Body of pancreas (tissue), 4 donors: ENCODE measurements at regions not wholly inside any gene's neighbourhood (a gene's known extent, or its start where the extent isn't known, plus 50 kb on each side); places are given as distances from the start of the nearest gene placed in this dataset.

Source experiments
- ATAC-seq: fragments of 150-250 bp; one replicate; pipeline ENCODE4 v1.9.1; 2016
- DNase-seq, 4 donors: peaks; one replicate each; pipeline ENCODE4 v3.0.0-alpha.2; 2019
- H3K27ac ChIP-seq, 4 donors: fragments of 200-600 bp; sonication (generic); 1 replicate in 3 of 4; 2 replicates in 1 of 4; pipeline versions ENCODE4 v1.5.1 to v1.6.1; 2016 to 2019; ENCODE audit warnings: mild to moderate bottlenecking in 1 of 4, mixed read lengths in 1 of 4, moderate library complexity in 1 of 4
- H3K27me3 ChIP-seq, 2 donors: fragments of 200-600 bp; sonication (generic); one replicate each; pipeline ENCODE4 v1.6.0; 2016; ENCODE audit warnings: mild to moderate bottlenecking in 1 of 2
- H3K36me3 ChIP-seq, 2 donors: fragments of 200-600 bp; sonication (generic); replicated peaks in 1 of 2; 2 replicates each; pipeline ENCODE4 v1.5.1; 2016; ENCODE audit warnings: low read depth in 2 of 2; ENCODE audit not compliant: insufficient read depth in 1 of 2
- H3K4me1 ChIP-seq: fragments of 200-600 bp; sonication (generic); one replicate; pipeline ENCODE4 v1.6.0; 2016
- H3K4me3 ChIP-seq, 2 donors: fragments of 200-600 bp; sonication (generic); 1 replicate in 1 of 2; 2 replicates in 1 of 2; pipeline ENCODE4 v1.5.1; 2016 to 2019
- H3K9me3 ChIP-seq, 3 donors: fragments of 200-600 bp; sonication (generic); 1 replicate in 2 of 3; 2 replicates in 1 of 3; pipeline ENCODE4 v1.5.1; 2016
- CTCF ChIP-seq, 7 experiments: fragments of 450-650 bp in 4 of 7; fragments of 200-600 bp in 3 of 7; sonication (generic) in 3 of 7; IDR thresholded peaks; one replicate each; pipeline ENCODE4 v1.5.1; 2016 to 2019; ENCODE audit warnings: antibody characterized with exemption in 7 of 7
- POLR2A ChIP-seq, 3 donors: fragments of 450-650 bp; IDR thresholded peaks; one replicate each; pipeline ENCODE4 v1.6.1; 2016; ENCODE audit warnings: antibody characterized with exemption in 3 of 3, mild to moderate bottlenecking in 2 of 3
- WGBS, 2 donors: methylation state at CpG; one replicate each; pipeline ENCODE4 v1.1.5; 2017; 5-methylcytosine and 5-hydroxymethylcytosine counted together
- intact Hi-C: fragments of 100-400 bp; cut with DNase I; formaldehyde crosslinking; loops from one replicate; pipeline ENCODE4 v1.15.1; 2023

- H3K27me3 ChIP-seq: no peaks in the 10 kb centered on the region
- no peak overlapping the region for H3K4me3 ChIP-seq
- intact Hi-C loops: no loop called here
- H3K9me3 ChIP-seq: no peaks in the 10 kb centered on the region
- no peak for ATAC-seq
- H3K27ac ChIP-seq: no peak overlapping the region
- no peaks in the 10 kb centered on the region for H3K4me1 ChIP-seq
- 38 to 55% methylated on average over 2 of the region's 2 CpGs for WGBS, 2 donors
- DNase-seq: no peak
- H3K36me3 ChIP-seq: no peaks in the 10 kb centered on the region
- no peak for TF ChIP-seq CTCF (IDR thresholded peaks at IDR 0.05)
- no peak for TF ChIP-seq POLR2A (IDR thresholded peaks at IDR 0.05)
Measured at GRCh38 chr1:219529116-219529515, 83.8 kb downstream of the ZC3H11B start.

GRCh38 chr1:219528633-219529032, 84.3 kb downstream of the ZC3H11B start:
- TF ChIP-seq POLR2A (IDR thresholded peaks at IDR 0.05): no peak
- no peak for TF ChIP-seq CTCF (IDR thresholded peaks at IDR 0.05)
- no peaks in the 10 kb centered on the region for H3K9me3 ChIP-seq
- no peak overlapping the region for H3K27ac ChIP-seq
- WGBS, 2 donors: 87 to 94% methylated on average over 3 of the region's 3 CpGs
- ATAC-seq (no peak), DNase-seq (no peak)
- H3K27me3 ChIP-seq: no peaks in the 10 kb centered on the region
- H3K36me3 ChIP-seq: no peaks in the 10 kb centered on the region
- no peak overlapping the region for H3K4me3 ChIP-seq
- no peaks in the 10 kb centered on the region for H3K4me1 ChIP-seq
- intact Hi-C loops: no loop called here

- WGBS, 2 donors: 75 to 76% methylated on average over 3 of the region's 3 CpGs
- Histone ChIP-seq H3K4me1 (no peaks in the 10 kb centered on the region), H3K9me3 (no peaks in the 10 kb centered on the region), H3K27me3 (no peaks in the 10 kb centered on the region), H3K36me3 (no peaks in the 10 kb centered on the region), H3K4me3 (no peak overlapping the region), H3K27ac (no peak overlapping the region)
- intact Hi-C loops: no loop called here
- TF ChIP-seq POLR2A (IDR thresholded peaks at IDR 0.05) (no peak), CTCF (IDR thresholded peaks at IDR 0.05) (no peak)
- ATAC-seq: no peak
- DNase-seq: no peak
Measured at GRCh38 chr1:219527994-219528393, 84.9 kb downstream of the ZC3H11B start.

- Histone ChIP-seq H3K4me3 (no peak overlapping the region), H3K27ac (no peak overlapping the region), H3K9me3 (no peaks in the 10 kb centered on the region), H3K4me1 (no peaks in the 10 kb centered on the region), H3K27me3 (no peaks in the 10 kb centered on the region), H3K36me3 (no peaks in the 10 kb centered on the region)
- ATAC-seq (no peak), DNase-seq (no peak)
- intact Hi-C loops: no loop called here
- no peak for TF ChIP-seq POLR2A (IDR thresholded peaks at IDR 0.05)
- no peak for TF ChIP-seq CTCF (IDR thresholded peaks at IDR 0.05)
- WGBS, 2 donors: 71 to 87% methylated on average over 2 of the region's 2 CpGs
Measured at GRCh38 chr1:219526074-219526473, 86.8 kb downstream of the ZC3H11B start.

GRCh38 chr1:219523411-219523810, 89.5 kb downstream of the ZC3H11B start:
- Histone ChIP-seq H3K9me3 (no peaks in the 10 kb centered on the region), H3K27ac (no peak overlapping the region), H3K36me3 (no peaks in the 10 kb centered on the region), H3K4me1 (no peaks in the 10 kb centered on the region), H3K4me3 (no peak overlapping the region), H3K27me3 (no peaks in the 10 kb centered on the region)
- ATAC-seq: no peak
- DNase-seq: no peak
- TF ChIP-seq POLR2A (IDR thresholded peaks at IDR 0.05) (no peak), CTCF (IDR thresholded peaks at IDR 0.05) (no peak)
- WGBS, 2 donors: 86 to 94% methylated on average over 2 of the region's 2 CpGs
- intact Hi-C loops: no loop called here
